GM21717 (cell line): ENCODE measurements at regions not wholly inside any gene's neighbourhood (a gene's known extent, or its start where the extent isn't known, plus 50 kb on each side); places are given as distances from the start of the nearest gene placed in this dataset.
"Not testable (repeated sequence)": the region's sequence is repeated elsewhere in the genome, so short reads cannot be mapped to it uniquely, and the experiment has no call there.

ENCODE experiments used
- ATAC-seq: cut with Tn5 transposase; IDR thresholded peaks from one replicate; pipeline ENCODE4 v1.9.1; 2021; ENCODE audit warnings: mild to moderate bottlenecking, moderate library complexity; ENCODE audit not compliant: unreplicated experiment

GRCh38 chr5:116750631-116751580 lies 176.3 kb upstream of the SEMA6A start:
- ATAC-seq, result no peak

GRCh38 chr5:116747881-116748280 lies 173.3 kb upstream of the SEMA6A start:
- ATAC-seq, result no peak

GRCh38 chr5:116746668-116747067 lies 172.0 kb upstream of the SEMA6A start:
- ATAC-seq, result no peak

GRCh38 chr5:116740771-116741170 lies 166.1 kb upstream of the SEMA6A start:
- ATAC-seq, result no peak

GRCh38 chr5:116739571-116739970 lies 164.9 kb upstream of the SEMA6A start:
- no peak for ATAC-seq

GRCh38 chr5:116738615-116739261 lies 164.1 kb upstream of the SEMA6A start:
- no peak for ATAC-seq

- ATAC-seq, result peak; percentile 61
These were observed 163.6 kb upstream of the SEMA6A start for GRCh38 chr5:116738239-116738614.

- ATAC-seq, result no peak
These were observed 162.0 kb upstream of the SEMA6A start for GRCh38 chr5:116736671-116737070.

- ATAC-seq, result no peak
These were observed 159.7 kb upstream of the SEMA6A start for GRCh38 chr5:116733991-116734975.

GRCh38 chr5:116732591-116732990 lies 158.0 kb upstream of the SEMA6A start:
- no peak for ATAC-seq

GRCh38 chr5:116731432-116731831 lies 156.8 kb upstream of the SEMA6A start:
- no peak for ATAC-seq

- no peak for ATAC-seq
These were observed 156.1 kb upstream of the SEMA6A start for GRCh38 chr5:116730706-116731105.

- no peak for ATAC-seq
These were observed 155.6 kb upstream of the SEMA6A start for GRCh38 chr5:116730185-116730584.

- ATAC-seq, result no peak
These were observed 152.6 kb upstream of the SEMA6A start for GRCh38 chr5:116727248-116727647.

GRCh38 chr5:116726180-116726579 lies 151.6 kb upstream of the SEMA6A start:
- ATAC-seq, result not testable (repeated sequence)

GRCh38 chr5:116724971-116725370 lies 150.3 kb upstream of the SEMA6A start:
- ATAC-seq, result no peak

GRCh38 chr5:116722651-116723050 lies 148.0 kb upstream of the SEMA6A start:
- no peak for ATAC-seq

GRCh38 chr5:116719106-116719505 lies 144.5 kb upstream of the SEMA6A start:
- no peak for ATAC-seq

- ATAC-seq, result no peak
These were observed 143.7 kb upstream of the SEMA6A start for GRCh38 chr5:116718317-116718716.

GRCh38 chr5:116709082-116709481 lies 134.5 kb upstream of the SEMA6A start:
- ATAC-seq, result no peak

GRCh38 chr5:116705121-116705519 lies 130.5 kb upstream of the SEMA6A start:
- not testable (repeated sequence) for ATAC-seq
